ENCODE measurements at regions not wholly inside any gene's neighbourhood (a gene's known extent, or its start where the extent isn't known, plus 50 kb on each side); places are given as distances from the start of the nearest gene placed in this dataset.

DNA sequence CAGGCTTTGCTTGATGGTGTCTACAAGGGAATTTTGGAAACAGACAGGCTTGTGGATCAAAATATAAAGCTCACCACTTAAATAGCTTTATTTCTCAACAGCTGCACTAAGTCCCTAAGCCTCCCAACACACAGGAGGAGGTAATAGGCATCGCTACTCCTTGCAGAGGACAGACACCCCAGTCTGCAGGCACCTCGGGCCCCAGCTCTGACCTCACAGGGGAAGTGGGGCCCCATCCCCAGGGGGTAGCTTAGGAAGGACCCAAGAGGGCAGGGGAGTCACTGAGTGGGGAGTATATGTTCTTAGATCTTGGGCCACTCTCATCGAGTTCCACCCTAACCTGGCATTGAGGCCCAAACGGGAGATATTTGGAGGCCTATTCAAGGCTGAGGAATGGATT, 66.7 kb upstream of the XPA start:
- Histone ChIP-seq H3K9me3 (ENCODE audit: low read length) (no peaks in the 10 kb centered on the region), H3K4me2 (ENCODE audit: low read length) (no peak overlapping the region), H3K4me3 (ENCODE audit: low read length) (no peak overlapping the region), H3K9ac (ENCODE audit: low read length) (no peak overlapping the region), H3K36me3 (ENCODE audit: insufficient read depth, low read length) (no peaks in the 10 kb centered on the region), H4K20me1 (ENCODE audit: insufficient read depth) (no peaks in the 10 kb centered on the region), H3K27me3 (ENCODE audit: insufficient read depth, low read depth, low read length) (no peaks in the 10 kb centered on the region), H2AFZ (ENCODE audit: low read depth, low read length) (no peak overlapping the region), H3F3A (ENCODE audit: insufficient read depth, low read length, poor library complexity, severe bottlenecking) (no peaks in the 10 kb centered on the region), H3K79me2 (replicated peaks; ENCODE audit: insufficient read depth, low read length) (no peaks in the 10 kb centered on the region), H3K9me2 (ENCODE audit: insufficient read depth, low read length) (no peaks in the 10 kb centered on the region), H3K27ac (ENCODE audit: low read length) (no peak overlapping the region)
- TF ChIP-seq POLR2AphosphoS5 (IDR thresholded peaks at IDR 0.05) (no peak), SMC3 (conservative IDR thresholded peaks at IDR 0.05; ENCODE audit: poor library complexity) (no peak), RAD21 (conservative IDR thresholded peaks at IDR 0.05) (no peak), TAF1 (IDR thresholded peaks at IDR 0.05; ENCODE audit: low read depth) (no peak), MXI1 (conservative IDR thresholded peaks at IDR 0.05; ENCODE audit: poor library complexity, severe bottlenecking) (no peak), REST (IDR thresholded peaks at IDR 0.05; ENCODE audit: borderline replicate concordance) (no peak)

GRCh38 chr9:97766092-97766491, 69.0 kb upstream of the XPA start:
- no peak overlapping the region for H3K4me2 ChIP-seq (ENCODE audit: low read length)
- H3K27ac ChIP-seq (ENCODE audit: low read length), result no peak overlapping the region
- no peaks in the 10 kb centered on the region for H4K20me1 ChIP-seq (ENCODE audit: insufficient read depth)
- no peaks in the 10 kb centered on the region for H3K9me3 ChIP-seq (ENCODE audit: low read length)
- H2AFZ ChIP-seq (ENCODE audit: low read depth, low read length), result no peak overlapping the region
- H3K36me3 ChIP-seq (ENCODE audit: insufficient read depth, low read length), result no peaks in the 10 kb centered on the region
- no peaks in the 10 kb centered on the region for H3K9me2 ChIP-seq (ENCODE audit: insufficient read depth, low read length)
- no peaks in the 10 kb centered on the region for H3F3A ChIP-seq (ENCODE audit: insufficient read depth, low read length, poor library complexity, severe bottlenecking)
- peaks cover 9% of the 10 kb centered on the region for H3K27me3 ChIP-seq (ENCODE audit: insufficient read depth, low read depth, low read length)
- H3K9ac ChIP-seq (ENCODE audit: low read length), result no peak overlapping the region
- H3K4me3 ChIP-seq (ENCODE audit: low read length), result no peak overlapping the region
- no peak for TF ChIP-seq EZH2 (IDR thresholded peaks at IDR 0.05; ENCODE audit: borderline replicate concordance, insufficient read depth, low read length, poor library complexity, severe bottlenecking)
- no peak for TF ChIP-seq EP300 (conservative IDR thresholded peaks at IDR 0.05; ENCODE audit: poor library complexity, severe bottlenecking)
- TF ChIP-seq REST (IDR thresholded peaks at IDR 0.05; ENCODE audit: borderline replicate concordance), result no peak
- TF ChIP-seq, protein P1, sequence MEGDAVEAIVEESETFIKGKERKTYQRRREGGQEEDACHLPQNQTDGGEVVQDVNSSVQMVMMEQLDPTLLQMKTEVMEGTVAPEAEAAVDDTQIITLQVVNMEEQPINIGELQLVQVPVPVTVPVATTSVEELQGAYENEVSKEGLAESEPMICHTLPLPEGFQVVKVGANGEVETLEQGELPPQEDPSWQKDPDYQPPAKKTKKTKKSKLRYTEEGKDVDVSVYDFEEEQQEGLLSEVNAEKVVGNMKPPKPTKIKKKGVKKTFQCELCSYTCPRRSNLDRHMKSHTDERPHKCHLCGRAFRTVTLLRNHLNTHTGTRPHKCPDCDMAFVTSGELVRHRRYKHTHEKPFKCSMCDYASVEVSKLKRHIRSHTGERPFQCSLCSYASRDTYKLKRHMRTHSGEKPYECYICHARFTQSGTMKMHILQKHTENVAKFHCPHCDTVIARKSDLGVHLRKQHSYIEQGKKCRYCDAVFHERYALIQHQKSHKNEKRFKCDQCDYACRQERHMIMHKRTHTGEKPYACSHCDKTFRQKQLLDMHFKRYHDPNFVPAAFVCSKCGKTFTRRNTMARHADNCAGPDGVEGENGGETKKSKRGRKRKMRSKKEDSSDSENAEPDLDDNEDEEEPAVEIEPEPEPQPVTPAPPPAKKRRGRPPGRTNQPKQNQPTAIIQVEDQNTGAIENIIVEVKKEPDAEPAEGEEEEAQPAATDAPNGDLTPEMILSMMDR (IDR thresholded peaks at IDR 0.05; ENCODE audit: poor library complexity, severe bottlenecking), result no peak
- no peak for TF ChIP-seq RAD21 (conservative IDR thresholded peaks at IDR 0.05)
- no peak for TF ChIP-seq POLR2AphosphoS5 (IDR thresholded peaks at IDR 0.05)
- no peak for TF ChIP-seq TAF1 (IDR thresholded peaks at IDR 0.05; ENCODE audit: low read depth)
- no peak for TF ChIP-seq SMC3 (conservative IDR thresholded peaks at IDR 0.05; ENCODE audit: poor library complexity)
- no peak for TF ChIP-seq MXI1 (conservative IDR thresholded peaks at IDR 0.05; ENCODE audit: poor library complexity, severe bottlenecking)
- H3K79me2 ChIP-seq (replicated peaks; ENCODE audit: insufficient read depth, low read length), result no peaks in the 10 kb centered on the region

Measured in neural cell (in vitro differentiated cells).